ENCODE measurements at regions not wholly inside any gene's neighbourhood (a gene's known extent, or its start where the extent isn't known, plus 50 kb on each side); places are given as distances from the start of the nearest gene placed in this dataset.

GRCh38 chr1:193593147-193593885 is 406.9 kb upstream of the B3GALT2 start:
- TF ChIP-seq CTCF (IDR thresholded peaks at IDR 0.05 in 4 of 5, conservative IDR thresholded peaks at IDR 0.05 in 1 of 5) (no peak), POLR2A (IDR thresholded peaks at IDR 0.05) (no peak)
